Endothelial cell of umbilical vein (primary cell): ENCODE measurements at regions not wholly inside any gene's neighbourhood (a gene's known extent, or its start where the extent isn't known, plus 50 kb on each side); places are given as distances from the start of the nearest gene placed in this dataset.

ENCODE experiments used
- BruUV-seq: library from RNA; stranded (reverse); fragments of 400-500 nt; replicated peaks from 2 replicates; lab custom pipeline; 2021; lab: Mats Ljungman, UMichigan
- CTCF ChIA-PET: fragments of 300-600, 350-600 bp; sonication (Branson Sonifier 250); formaldehyde crosslinking; loops from one replicate; lab custom pipeline; 2021; ENCODE audit warnings: antibody characterized with exemption, inconsistent platforms; lab: Charles Lee
- POLR2A ChIA-PET: fragments of 300-600, 350-600 bp; sonication (Branson Sonifier 250); formaldehyde crosslinking; loops from one replicate; lab custom pipeline; 2021; ENCODE audit warnings: antibody characterized with exemption, inconsistent platforms; lab: Charles Lee
- DNase-seq: peaks from one replicate; pipeline ENCODE4 v3.0.0-alpha.2; 2011; ENCODE audit warnings: low read depth, low spot score
- FAIRE-seq: peaks from 2 replicates; lab custom pipeline; 2011; peaks lifted over from hg19 to GRCh38; lab: Jason Lieb, UNC
- H2AFZ ChIP-seq: 2 replicates; pipeline ENCODE4 v1.6.0; 2012; ENCODE audit warnings: low read depth, low read length, control low read depth, inconsistent platforms
- H3K27ac ChIP-seq: 2 replicates; pipeline ENCODE4 v1.5.1; 2011; ENCODE audit warnings: low read depth, mild to moderate bottlenecking, control low read depth, low read length, moderate library complexity; ENCODE audit not compliant: insufficient read depth
- H3K27me3 ChIP-seq, 2 experiments: 2 replicates each; pipeline versions ENCODE4 v1.6.0 to v1.6.1; 2011; ENCODE audit warnings: low read length in 2 of 2, mixed read lengths in 1 of 2; ENCODE audit not compliant: control insufficient read depth in 2 of 2, insufficient read depth in 2 of 2
- H3K36me3 ChIP-seq, 2 experiments: 2 replicates in 1 of 2; 3 replicates in 1 of 2; pipeline ENCODE4 v1.5.1; 2011; ENCODE audit warnings: low read length in 2 of 2, mild to moderate bottlenecking in 1 of 2, moderate library complexity in 1 of 2; ENCODE audit not compliant: control insufficient read depth in 2 of 2, insufficient read depth in 2 of 2; ENCODE audit errors: extremely low read depth in 1 of 2
- H3K4me1 ChIP-seq: 3 replicates; pipeline ENCODE4 v1.5.1; 2011; ENCODE audit warnings: mild to moderate bottlenecking, low read length; ENCODE audit not compliant: control insufficient read depth, insufficient read depth; ENCODE audit errors: extremely low read depth
- H3K4me2 ChIP-seq: 2 replicates; pipeline ENCODE4 v1.6.1; 2011; ENCODE audit warnings: low read length, control low read depth, mixed read lengths; ENCODE audit not compliant: insufficient read depth
- H3K4me3 ChIP-seq, 3 experiments: fragments of 200-600 bp in 1 of 3; sonication (generic), shearing (Covaris generic) in 1 of 3; replicated peaks in 1 of 3; 2 replicates each; pipeline ENCODE4 v1.5.1; 2011 to 2016; ENCODE audit warnings: control low read depth in 3 of 3, low read length in 3 of 3, mild to moderate bottlenecking in 2 of 3, inconsistent platforms in 1 of 3, low read depth in 1 of 3, moderate library complexity in 1 of 3; ENCODE audit not compliant: insufficient read depth in 1 of 3
- H3K79me2 ChIP-seq: 2 replicates; pipeline ENCODE4 v1.6.0; 2012; ENCODE audit warnings: low read length, inconsistent platforms; ENCODE audit not compliant: control insufficient read depth, insufficient read depth
- H3K9ac ChIP-seq: replicated peaks from 2 replicates; pipeline ENCODE3; 2011; ENCODE audit warnings: low read length, control low read depth; ENCODE audit not compliant: insufficient read depth; ENCODE audit errors: extremely low read depth
- H3K9me1 ChIP-seq: replicated peaks from 3 replicates; pipeline ENCODE4 v1.6.0; 2011; ENCODE audit warnings: mild to moderate bottlenecking, low read length; ENCODE audit not compliant: control insufficient read depth, insufficient read depth; ENCODE audit errors: extremely low read depth
- H3K9me3 ChIP-seq: replicated peaks from 2 replicates; pipeline ENCODE4 v1.5.1; 2012; ENCODE audit warnings: low read length, inconsistent platforms; ENCODE audit not compliant: control insufficient read depth, insufficient read depth
- H4K20me1 ChIP-seq: replicated peaks from 2 replicates; pipeline ENCODE3; 2011; ENCODE audit warnings: mild to moderate bottlenecking, low read length; ENCODE audit not compliant: control insufficient read depth, insufficient read depth; ENCODE audit errors: extremely low read depth
- CTCF ChIP-seq, 2 donors: IDR thresholded peaks; 1 replicate in 1 of 2; 2 replicates in 1 of 2; pipeline ENCODE4 v1.5.1; 2011; ENCODE audit warnings: low read length in 2 of 2, mild to moderate bottlenecking in 2 of 2, moderate library complexity in 2 of 2, control low read depth in 1 of 2, inconsistent platforms in 1 of 2, low read depth in 1 of 2; ENCODE audit not compliant: insufficient read depth in 1 of 2; ENCODE audit errors: extremely low read depth in 1 of 2
- FOS ChIP-seq: IDR thresholded peaks from 2 replicates; pipeline ENCODE4 v1.6.1; 2011; ENCODE audit warnings: mild to moderate bottlenecking, low read length, moderate library complexity, borderline replicate concordance; ENCODE audit not compliant: insufficient read depth
- GATA2 ChIP-seq: IDR thresholded peaks from 2 replicates; pipeline ENCODE4 v1.7.0; 2011; ENCODE audit warnings: low read depth, mild to moderate bottlenecking, moderate library complexity, mixed read lengths, low read length; ENCODE audit not compliant: insufficient read length, insufficient read depth
- MAX ChIP-seq: IDR thresholded peaks from 2 replicates; pipeline ENCODE4 v1.6.1; 2011; ENCODE audit not compliant: insufficient read depth, insufficient read length
- POLR2A ChIP-seq: IDR thresholded peaks from 2 replicates; pipeline ENCODE4 v1.6.1; 2012; ENCODE audit warnings: low read depth, mild to moderate bottlenecking, control low read depth, low read length
- POLR2AphosphoS5 ChIP-seq: IDR thresholded peaks from 2 replicates; pipeline ENCODE4 v1.6.1; 2012; ENCODE audit warnings: low read depth, mild to moderate bottlenecking, control low read depth, low read length, moderate library complexity; ENCODE audit not compliant: insufficient read depth
- dilution Hi-C: fragments of 300-500 bp; cut with MboI; formaldehyde crosslinking; loops from one replicate; pipeline ENCODE4 v1.15.0; 2019; ENCODE audit warnings: low sequenced_read_pairs; ENCODE audit not compliant: extremely low pct_ligation_motif_present
- intact Hi-C: fragments of 100-400 bp; cut with micrococcal nuclease; formaldehyde crosslinking; loops from one replicate; pipeline ENCODE4 v1.10.0; 2022

DNA sequence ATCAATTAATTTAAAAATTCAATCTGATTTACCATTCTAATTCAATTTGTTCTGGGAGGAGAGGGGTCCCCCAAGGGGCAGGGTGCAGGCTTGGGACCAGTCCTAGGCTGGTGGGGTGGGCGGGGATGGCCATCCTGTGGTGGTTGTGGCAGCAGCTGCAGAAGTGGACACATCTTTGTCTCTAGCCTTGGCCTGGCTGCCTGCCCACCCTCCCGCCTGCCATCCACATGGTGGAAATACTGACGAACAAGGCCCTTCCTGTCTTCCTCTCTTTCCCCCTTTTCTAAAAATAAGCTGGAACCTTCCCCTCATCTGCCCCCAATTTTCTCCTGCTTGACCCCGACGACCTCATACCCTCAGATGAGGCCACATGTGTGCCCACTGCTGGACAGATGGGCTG is 130.9 kb downstream of the FOXD2 start:
- TF ChIP-seq POLR2A = no peak
- peak; percentile 12 for TF ChIP-seq MAX
- no peak for TF ChIP-seq GATA2
- TF ChIP-seq CTCF (IDR thresholded peaks at IDR 0.05; ENCODE audit: extremely low read depth in 1 of 2, insufficient read depth in 1 of 2, low read depth in 1 of 2, low read length in 2 of 2) = no peak
- intact Hi-C loops = loop anchor here (1.0 to 5.0 kb wide), 4 partner anchors 36 to 144 kb away; no protein-coding TSS in a partner anchor
- FAIRE-seq (no peak), DNase-seq (peak; percentile 49)
- H3K9ac ChIP-seq = no peak overlapping the region
- H3K4me3 ChIP-seq = no peak overlapping the region
- dilution Hi-C loops = no loop called here
- peak overlapping the region; percentile 70 for H2AFZ ChIP-seq
- peaks cover 25% of the 10 kb centered on the region for H3K4me1 ChIP-seq
- H3K9me1 ChIP-seq = no peaks in the 10 kb centered on the region
- H3K36me3 ChIP-seq = no peaks in the 10 kb centered on the region
- no peaks in the 10 kb centered on the region for H3K27me3 ChIP-seq
- ChIA-PET POLR2A (interaction anchor here (0.5 kb wide), 1 partner anchor 10 kb away, joined by 3 read pairs; no protein-coding TSS in a partner anchor), CTCF (interaction anchor here (0.6 to 2.5 kb wide), 8 partner anchors 10 to 157 kb away, joined by 3 to 10 read pairs (median 6); partner anchors contain the start of gene FOXD2)
- H3K4me2 ChIP-seq = no peak overlapping the region
- H3K79me2 ChIP-seq = no peaks in the 10 kb centered on the region
- H3K9me3 ChIP-seq = no peaks in the 10 kb centered on the region
- H3K27ac ChIP-seq = peak overlapping the region; percentile 10
- no TSS peak for BruUV-seq
- no peaks in the 10 kb centered on the region for H4K20me1 ChIP-seq

DNA sequence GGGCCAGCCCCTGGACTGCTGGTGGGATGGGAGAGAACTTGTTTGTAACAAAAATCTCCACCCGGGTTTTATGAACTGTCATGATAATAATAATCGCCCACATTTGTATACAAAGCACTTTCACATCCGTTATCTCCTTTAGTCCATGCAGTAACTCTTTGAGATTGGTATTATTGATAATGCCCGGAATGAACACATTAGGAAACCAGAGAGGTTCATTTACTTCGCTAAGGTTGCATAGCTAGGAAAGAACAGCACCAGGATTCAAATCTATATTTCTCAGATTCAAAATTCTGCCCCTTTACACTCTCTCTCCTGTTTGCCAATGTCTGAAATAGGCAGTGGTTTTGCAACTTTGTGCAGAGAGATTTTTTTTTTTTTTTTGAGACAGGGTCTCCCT is 131.4 kb downstream of the FOXD2 start:
- DNase-seq = no peak
- Histone ChIP-seq H3K79me2 (no peaks in the 10 kb centered on the region), H3K4me3 (no peak overlapping the region), H2AFZ (peak overlapping the region; percentile 70), H3K4me1 (peaks cover 25% of the 10 kb centered on the region), H3K27ac (peak overlapping the region; percentile 28), H3K9me3 (no peaks in the 10 kb centered on the region), H3K9me1 (no peaks in the 10 kb centered on the region), H3K9ac (no peak overlapping the region), H4K20me1 (no peaks in the 10 kb centered on the region), H3K27me3 (no peaks in the 10 kb centered on the region), H3K36me3 (no peaks in the 10 kb centered on the region), H3K4me2 (no peak overlapping the region)
- BruUV-seq = no TSS peak
- FAIRE-seq = no peak
- POLR2A ChIA-PET = interaction anchor here (0.5 kb wide), 1 partner anchor 10 kb away, joined by 3 read pairs; no protein-coding TSS in a partner anchor
- TF ChIP-seq POLR2AphosphoS5 (no peak), FOS (no peak)
- CTCF ChIA-PET = interaction anchor here (1.0 to 2.5 kb wide), 11 partner anchors 10 to 157 kb away, joined by 3 to 10 read pairs (median 5); partner anchors contain the start of gene FOXD2
- dilution Hi-C loops (no loop called here), intact Hi-C loops (loop anchor here (1.0 to 5.0 kb wide), 4 partner anchors 36 to 143 kb away; no protein-coding TSS in a partner anchor)
